ENCODE measurements at regions not wholly inside any gene's neighbourhood (a gene's known extent, or its start where the extent isn't known, plus 50 kb on each side); places are given as distances from the start of the nearest gene placed in this dataset.

DNA sequence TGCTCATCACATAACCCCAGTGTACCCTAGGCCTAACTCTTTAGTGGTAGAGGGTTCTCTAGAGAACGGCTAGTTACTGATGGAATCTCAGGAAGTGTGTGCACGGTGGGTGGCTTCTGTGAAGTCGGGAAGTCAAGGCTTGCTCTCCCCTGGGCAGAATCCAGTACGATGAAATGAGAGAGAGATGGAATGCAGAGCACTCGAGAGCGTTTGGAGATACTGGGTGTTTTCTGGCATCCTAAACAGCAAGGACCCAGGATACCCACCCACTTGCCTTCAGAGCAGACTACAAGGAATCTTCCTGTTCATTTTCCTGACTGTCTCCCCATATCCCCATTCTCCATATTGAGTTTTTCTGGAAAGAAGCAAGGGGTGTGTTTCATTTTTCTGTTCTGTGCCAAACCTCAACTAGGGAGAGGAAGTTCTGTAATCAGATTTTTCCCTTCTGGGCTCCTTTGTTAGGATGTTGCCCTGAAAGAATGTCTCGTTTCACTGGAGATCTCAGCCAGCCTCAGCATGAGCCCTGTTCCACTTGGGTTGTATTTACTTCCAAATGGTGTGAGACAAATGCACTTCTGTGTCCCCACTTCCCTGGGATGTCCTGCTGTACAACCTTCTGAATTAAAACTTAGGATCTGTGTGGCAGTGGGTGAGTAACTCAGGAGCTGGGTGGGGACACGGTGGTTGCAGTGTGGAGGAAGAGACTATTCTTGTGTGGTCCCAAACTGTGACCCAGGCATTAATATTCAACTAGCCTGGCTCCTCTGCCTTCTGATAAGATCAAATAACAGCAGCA, 108.9 kb upstream of the SPRY4 start:
- no peak for DNase-seq

DNA sequence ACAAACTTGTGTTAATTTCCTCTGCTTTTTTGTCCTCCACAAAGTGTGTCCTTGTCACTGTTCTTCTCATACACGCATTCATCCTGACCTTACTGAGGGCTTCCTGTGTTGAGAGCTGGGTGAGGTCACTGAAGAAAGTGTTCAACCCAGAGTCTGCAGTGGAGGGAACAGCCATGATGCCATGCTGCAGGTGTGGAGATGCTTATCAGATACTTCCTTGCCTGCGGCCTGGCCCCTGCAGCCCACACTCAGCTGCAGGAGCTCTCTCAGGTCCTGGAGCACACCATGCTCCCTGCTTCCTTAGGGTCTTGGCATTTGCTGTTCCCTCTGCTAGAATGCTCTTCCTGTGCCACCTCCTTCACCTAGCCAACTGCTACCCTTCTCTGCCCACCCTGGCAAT, 108.1 kb upstream of the SPRY4 start:
- DNase-seq, result no peak

DNA sequence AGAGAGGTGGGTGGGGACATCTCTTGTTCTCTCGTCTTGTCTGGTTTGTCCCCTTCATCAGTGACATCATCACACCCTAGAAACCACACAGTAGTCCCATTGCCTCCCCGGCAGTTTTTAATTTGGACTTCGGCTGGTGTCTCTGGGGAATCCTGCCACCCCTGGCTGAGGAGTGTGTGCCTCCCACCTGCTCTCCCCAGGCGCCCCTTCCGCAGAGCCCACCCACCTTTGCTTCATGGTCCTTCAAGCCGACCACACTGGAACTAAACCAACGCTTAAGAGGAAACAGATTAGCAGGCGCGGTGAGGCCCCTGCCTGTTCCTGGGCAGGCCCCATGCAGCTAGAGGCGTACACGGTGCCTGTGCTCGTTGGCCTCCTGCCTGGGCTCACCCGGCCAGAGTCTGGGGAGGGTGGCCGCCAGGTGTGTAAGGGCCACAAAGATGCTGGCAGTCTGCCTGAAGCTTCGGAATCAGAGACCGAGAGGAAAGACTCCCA, 107.6 kb upstream of the SPRY4 start:
- no peak for DNase-seq

DNA sequence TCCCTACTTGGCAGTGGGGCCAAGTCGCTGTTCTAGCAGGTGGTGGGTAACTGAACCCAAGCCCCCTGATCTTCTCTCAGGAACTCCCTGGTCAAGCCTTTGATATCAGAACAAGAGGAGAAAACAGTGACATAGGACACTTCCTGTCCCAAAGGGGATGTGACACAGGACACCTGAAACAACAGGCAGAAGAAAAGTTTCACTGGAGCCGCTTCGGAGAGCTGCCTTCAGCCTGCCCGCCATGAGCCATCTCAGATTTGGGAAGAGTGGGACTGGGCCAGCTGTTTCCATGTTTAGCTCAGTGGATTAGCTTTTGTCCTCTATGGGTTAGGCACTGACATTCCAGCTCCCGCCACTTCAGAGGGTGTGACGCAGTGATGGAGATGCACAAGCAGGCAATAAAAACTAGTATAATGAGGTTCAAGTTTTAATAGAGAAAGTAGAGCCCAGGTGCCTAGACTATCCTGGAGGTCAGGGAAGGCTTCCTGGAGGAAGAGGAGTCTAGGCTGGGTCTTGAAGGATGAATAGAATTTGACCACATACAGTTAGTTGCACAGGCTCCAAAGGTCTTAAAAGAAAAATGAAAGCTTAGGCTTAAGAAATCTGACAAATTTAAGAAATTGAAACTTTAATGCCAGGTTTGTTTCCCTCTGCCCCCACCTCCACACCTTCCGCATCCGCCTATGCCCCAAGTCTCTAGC, 104.1 kb upstream of the SPRY4 start:
- no peak for DNase-seq

DNA sequence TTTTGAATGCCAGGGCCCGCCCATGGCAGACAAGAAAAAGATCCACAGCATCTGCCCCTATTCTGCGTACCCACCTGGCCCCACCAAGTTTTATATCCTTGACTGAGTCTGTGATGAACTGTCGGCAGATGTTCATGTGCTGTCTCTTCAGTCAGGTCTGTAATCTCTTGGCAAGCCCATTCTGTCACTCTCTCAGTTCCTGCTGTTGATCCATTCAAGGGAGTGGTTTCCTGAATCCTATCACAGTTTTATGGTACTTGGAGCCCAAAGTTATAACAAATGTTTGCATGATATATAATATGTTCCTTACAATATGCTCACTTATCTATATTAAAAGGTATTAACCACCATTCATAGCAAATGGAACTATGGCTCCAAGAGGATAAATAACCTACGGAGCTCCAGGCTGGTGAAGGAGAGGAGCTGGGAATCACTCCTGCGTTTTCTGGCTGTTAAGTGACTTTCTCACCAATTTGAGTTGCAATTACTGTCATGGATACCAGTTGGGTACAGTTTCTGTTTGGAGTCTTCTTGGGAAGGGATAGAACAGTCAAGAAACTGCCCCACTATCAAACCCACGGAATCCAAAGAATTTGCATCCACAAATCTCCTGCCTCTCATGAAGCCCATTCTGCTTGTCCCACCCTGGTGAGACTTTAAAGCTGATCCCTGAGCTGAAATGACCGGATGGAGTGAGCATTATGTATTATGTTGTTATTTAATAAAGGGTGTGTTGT, 103.4 kb upstream of the SPRY4 start:
- no peak for DNase-seq

DNA sequence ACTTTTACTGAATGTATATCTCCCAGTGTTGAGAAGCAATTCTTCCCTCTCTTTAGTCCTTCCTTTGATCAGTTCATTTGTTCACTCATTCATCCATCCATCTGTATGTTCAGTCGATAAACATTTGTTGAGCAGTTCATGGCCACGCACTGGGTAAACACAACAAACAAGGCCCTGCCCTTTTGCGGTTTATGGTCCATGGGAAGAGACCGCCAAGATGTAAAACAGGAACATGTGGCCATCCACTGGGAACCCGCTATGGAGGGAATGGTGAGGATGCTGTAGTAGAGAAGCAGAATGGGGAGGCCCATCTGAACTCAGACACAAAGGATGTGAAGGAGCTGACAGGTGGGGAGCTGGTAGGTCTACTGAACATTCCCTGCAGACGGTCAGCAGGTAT, 102.7 kb upstream of the SPRY4 start:
- DNase-seq, result no peak

DNA sequence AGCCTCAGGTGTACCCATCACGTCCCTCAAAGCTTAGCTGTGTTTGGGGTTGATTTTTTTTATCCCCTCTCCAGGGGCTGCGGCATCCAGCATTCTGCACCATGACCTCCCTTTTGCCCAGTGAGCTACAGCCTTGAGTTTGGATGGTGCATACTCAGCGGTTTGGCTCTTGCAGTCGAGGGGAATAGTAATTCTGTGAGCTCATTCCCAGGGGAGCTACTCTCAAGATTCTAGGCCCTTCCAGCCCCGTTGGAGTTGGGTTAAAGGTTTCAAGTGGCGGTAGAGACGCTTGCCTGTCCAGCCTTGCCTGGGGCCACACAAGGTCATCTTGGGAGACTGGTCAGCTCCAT, 102.2 kb upstream of the SPRY4 start:
- no peak for DNase-seq

DNA sequence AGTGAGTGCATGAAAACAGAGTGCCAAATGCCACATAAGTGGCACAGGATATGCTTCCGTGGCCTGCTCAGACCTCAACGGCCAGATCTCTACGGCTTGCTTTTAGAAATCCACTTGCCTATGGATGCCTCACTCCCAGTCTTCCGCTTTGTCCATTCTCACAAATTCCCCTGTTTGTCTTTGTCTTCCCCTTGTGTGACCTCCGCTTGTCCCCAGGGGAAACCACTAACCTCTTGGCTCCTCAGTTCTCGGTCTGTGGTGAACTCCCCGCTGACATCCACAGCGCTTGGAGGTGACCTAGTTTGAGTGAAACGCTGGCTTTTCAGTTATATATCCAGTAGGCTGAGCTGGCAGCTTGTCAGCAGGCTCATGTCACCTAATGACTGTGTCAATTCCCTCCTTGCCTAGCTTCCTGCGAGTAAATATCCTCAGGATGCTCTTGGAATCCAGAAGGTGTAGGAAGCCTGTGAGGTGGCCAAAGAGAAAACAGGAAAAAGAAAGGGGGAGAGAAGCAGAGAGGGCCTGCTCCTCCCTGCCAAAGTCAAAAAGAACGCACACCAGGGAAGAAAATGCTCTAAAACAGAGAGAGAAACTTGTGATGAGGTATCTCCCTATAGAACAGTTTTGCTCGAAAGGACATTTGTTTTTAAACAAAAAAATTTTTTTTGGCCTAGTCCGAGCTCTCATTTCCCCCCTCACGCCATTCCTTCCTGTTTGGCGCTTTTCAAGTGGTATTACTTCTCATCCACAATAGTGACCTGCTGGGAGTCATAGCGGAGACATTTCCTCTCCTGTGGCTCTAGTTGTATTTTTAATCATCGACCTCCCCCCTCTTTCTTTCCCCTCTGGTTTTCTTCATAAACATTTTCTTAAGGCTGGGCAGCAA, 101.6 kb upstream of the SPRY4 start:
- no peak for DNase-seq

DNA sequence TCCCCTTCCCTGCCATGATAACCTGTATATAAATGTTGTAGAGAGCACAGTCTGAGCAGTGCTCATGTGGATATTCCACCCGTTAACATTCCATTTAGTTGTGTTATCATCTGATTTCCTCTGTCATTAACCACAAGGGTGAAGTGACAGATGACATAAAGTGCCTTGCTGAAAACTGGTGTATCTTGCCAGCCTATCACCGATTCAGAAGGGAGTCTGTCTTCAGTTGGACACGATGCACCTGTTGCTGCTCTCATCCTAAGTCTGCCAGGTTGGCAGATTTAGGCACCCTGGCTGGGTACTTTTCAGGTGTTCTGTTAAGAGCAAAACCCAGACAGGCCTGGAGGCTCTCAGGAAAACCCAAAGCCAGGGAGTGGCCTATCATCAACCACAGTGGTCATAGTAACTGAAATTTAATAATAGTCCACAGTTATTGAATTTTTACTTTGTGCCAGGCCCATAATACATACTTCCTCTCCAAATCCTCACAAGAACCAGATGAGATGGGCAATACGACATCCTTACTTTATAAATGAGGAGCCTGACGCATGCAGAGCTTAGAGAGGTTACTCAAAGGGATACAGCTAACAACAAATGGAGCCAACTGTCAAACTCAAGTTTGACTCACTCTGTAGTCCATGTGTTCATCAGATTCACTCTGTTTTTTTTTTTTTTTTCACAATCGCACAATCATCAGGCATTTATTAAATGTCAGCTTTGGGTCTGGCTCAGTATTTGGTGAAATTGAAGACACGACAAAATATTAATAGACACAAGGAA, 100.7 kb upstream of the SPRY4 start:
- DNase-seq, result no peak

DNA sequence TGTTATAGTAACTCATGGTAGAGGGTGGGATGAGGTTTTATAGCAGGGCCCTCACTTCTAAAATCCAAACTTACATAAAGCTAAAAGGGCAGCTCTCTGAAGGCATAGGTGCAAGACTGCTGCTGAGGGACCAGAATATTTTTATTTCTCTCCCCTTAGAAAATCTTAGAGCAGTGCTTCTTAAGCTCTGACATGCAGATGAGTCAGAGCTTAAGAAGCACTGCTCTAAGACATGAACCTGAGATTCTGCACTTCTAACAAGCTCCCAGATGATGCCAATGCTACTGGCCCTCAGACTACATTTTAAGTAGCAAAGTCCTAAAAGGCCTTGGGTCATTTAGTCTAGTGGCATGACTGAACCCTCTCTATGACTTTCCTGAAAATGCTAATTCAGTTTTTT, 97.6 kb upstream of the SPRY4 start:
- DNase-seq, result no peak

DNA sequence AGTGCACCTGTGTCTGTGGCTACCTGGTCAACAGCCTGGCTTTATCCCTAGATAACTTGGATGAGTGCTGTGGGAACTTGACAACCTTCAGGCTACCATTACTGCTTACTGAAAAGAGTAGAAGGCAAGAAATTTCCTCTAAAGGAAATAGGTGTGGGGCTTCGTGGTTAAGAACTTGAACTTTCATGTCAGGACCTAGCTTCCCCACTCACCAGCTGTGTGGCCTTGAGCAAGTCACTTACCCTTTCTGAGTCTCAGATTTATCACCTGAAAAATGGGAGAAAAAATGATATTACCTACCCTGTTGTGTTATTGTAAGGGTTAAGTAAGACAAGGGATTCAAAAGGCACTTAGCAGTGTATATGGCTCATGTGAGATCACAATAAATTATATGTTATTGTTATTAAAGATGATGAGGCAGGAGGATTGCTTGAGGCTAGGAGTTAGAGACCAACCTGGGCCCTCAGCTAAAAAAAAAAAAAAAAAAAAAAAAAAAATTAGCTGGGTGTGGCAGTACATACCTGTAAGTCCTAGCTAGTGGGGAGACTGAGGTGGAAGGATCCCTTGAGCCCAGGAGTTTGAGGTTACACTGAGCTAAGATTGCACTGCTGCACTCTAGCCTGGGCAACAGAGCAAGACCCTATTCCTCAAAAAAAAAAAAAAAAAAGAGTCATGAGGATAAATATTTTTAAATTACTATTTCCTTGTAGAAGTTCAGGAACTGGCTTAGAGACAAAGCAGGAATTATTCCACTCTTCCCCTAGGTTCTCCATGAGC, 97.0 kb upstream of the SPRY4 start:
- no peak for DNase-seq

DNA sequence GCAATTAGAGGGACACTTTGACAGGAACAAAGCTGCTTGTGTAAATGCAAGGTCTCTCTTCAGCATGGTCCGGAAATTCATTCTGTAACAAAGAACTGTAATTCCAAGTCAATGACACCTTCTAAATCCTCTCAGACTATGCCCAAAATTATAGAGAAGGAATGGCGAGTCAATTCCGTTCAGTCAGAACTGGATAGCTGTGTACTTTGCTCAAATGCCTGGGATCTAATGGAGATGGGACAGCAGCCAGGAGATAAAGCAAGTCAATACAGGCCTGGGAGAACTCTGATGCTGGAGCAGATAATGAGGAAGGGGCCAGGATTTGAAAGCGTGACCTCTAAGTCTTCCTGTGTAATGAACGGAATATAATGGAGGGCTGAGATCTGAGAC, 96.4 kb upstream of the SPRY4 start:
- DNase-seq, result no peak

DNA sequence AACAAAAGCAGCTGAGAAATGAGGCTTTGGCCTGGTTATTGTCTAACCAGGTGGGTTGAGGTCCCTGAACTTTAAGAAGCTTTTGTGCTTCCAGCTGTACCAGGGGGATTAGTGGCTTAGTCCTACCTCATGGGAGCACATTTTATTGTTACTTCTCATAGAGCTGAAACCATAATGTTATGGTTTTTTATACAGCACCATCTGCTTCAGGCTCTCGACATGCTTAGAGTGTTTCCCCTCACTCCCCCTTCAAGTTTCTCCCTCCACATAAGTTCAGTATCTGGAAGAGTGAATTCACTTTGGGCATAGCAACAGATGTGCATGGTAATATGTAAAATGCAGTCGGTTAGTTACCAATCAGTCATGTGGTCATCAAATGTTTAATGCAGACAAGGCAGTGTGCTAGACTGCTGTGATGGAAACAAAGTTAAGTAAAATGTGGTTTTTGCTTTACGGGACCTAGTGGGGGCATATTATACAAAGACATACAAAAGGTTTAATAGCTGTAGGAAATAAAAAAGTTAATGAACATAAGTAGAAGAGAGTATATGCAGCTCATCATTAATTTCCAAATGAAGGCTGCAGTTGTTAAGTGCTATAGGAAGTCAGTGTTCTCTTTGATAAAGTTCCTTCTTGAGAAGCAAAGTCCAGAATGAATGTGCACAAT, 95.9 kb upstream of the SPRY4 start:
- no peak for DNase-seq

DNA sequence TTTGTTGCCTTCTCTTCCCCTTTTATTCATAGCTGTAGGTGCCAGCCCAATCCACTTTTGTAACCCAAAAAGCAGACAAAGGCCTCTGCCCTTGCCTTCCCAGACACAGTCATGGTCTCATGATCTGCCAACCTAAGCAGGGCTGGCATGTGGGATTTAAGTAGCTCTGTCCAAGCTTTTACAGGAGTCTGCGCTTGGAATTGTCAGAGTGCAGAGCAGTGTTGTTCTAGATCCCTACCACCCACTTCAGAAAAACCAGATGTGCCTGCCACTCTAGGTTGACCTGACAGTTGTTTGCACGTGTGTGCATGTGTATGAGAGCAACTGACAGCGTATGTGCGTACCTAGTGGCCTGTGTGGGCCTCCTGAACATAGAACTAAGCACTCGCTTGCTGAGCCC, 87.8 kb upstream of the SPRY4 start:
- DNase-seq, result no peak

DNA sequence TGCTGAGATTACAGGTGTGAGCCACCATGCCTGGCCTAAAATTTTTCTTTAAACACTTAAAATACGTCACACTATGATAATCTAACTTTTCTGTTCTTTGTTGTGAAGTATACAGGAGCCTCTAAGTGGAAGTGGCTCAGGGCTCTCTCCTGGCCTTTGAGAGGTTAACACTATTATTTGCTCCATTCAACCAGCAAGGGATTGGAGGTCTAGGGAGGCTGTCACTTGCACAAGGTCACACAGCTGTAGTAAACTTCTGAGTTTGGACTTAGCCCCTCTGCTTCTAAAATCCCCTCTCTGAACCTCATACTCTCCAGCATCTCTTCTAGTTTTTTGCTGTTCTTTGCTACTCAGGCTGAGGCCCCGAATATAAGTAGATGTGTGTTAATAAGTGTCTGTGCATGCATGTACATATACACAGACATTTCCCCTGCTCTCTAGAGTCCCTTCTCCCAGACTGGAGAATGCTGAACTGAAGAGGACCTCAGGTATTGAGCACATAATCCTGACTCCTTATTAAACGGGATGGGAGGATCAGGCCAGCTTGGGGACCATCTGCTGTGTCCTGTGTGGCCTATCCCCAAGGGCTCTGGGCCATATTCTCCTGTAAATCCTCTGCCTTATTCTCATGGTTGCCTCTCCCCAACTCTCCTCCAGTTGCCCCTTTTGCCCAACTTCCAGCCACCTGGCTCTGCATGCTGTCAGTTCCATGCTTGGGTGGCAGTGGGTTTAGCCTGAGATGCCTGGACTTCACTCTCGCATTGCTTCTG, 87.0 kb upstream of the SPRY4 start:
- no peak for DNase-seq

DNA sequence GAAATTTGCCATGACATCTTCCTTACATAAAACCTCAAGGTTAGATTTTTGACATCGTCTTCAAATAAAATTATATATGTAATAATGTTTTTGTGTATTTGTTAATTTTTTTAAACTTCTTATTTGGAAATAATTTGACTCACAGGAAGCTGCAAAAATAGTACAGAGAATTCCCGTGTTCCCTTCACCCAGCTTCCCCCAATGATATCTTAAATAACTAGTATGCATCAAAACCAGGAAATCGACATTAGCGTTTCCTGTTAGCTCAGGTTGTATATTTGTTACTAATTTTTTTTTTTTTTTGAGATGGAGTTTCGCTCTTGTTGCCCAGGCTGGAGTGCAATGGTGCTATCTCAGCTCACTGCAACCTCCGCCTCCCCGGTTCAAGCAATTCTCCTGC, 86.3 kb upstream of the SPRY4 start:
- no peak for DNase-seq

DNA sequence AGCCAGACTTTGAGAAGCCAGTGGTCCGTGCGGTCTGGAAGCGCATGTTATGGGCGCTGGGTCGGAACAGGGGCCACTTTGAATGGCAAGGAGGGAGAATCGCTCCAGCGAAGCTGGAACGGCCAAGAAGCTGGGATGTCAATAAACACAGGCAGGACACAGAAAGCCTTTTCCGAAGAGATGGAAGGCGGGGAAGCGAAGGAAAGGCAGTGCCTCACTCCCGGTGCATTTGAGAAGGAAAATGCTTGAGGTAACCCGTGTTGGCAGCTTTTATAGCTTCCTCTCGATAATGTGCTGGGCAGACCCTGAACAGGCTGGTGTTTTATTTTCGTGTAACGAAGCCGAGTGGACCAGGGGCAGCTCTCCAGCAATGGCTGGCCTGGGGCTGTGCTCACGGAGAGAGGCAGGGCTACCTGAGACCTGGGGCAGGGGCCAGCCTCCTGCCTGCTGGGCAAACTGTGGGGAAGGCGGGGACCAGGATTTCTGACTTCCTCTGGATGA, 84.2 kb upstream of the SPRY4 start:
- peak; percentile 69 for DNase-seq

DNA sequence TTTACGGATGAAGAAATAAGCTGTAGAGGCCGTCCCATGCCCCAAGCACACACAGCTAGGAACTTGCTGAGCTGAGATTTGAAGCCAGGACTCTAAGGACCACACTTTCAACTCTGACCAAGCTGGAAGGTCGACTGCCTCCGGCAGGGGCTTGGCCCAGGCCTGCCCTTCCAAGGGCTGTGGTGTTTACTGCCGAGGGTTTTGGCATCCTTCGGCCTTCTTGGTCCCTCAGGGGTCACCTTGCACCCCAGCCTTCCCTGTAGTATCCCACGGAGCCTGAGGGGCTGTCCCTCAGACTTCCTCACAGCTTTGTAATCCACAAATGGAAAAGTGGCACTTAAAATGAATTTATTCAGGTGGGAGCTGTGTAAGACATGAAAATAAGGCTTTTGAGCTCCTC, 83.7 kb upstream of the SPRY4 start:
- DNase-seq, result no peak

DNA sequence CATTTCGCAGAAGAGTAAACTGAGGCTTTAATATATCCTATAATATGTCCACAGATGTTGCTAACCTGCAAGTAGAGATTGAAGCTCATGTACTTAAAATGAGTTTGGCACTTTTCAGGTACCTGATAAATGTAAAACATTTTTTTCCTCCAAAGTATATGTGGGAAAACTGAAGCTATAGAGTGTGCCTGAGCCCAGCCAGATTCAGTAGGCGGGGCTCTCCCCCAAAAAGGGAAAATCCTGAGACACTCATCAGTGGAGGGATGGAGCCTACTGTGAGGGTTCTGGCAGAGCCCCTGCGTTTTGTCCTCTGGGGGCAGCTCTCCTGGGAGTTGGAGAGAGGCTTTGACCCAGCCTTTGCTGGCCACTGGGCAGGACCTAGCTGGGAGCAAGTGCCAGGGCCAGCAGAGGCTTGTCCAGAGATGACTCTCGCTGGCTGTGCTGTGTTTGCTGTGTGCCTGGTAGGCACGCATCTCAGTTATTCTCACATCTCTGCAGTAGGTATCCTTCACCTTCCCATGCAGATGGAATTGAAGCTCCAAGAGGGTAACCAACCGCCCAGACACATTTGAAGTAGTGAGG, 81.1 kb upstream of the SPRY4 start:
- DNase-seq, result no peak
